ENCODE measurements at regions not wholly inside any gene's neighbourhood (a gene's known extent, or its start where the extent isn't known, plus 50 kb on each side); places are given as distances from the start of the nearest gene placed in this dataset.
"Not testable (repeated sequence)": the region's sequence is repeated elsewhere in the genome, so short reads cannot be mapped to it uniquely, and the experiment has no call there.

- DNase-seq (ENCODE audit: low read depth): no peak
These were observed 746.3 kb upstream of the FAM241A start for GRCh38 chr4:111398906-111399330.

- no peak for DNase-seq (ENCODE audit: low read depth)
These were observed 745.6 kb upstream of the FAM241A start for GRCh38 chr4:111399623-111400022.

- peak; percentile 5 for DNase-seq (ENCODE audit: low read depth)
These were observed 744.5 kb upstream of the FAM241A start for GRCh38 chr4:111400741-111401140.

GRCh38 chr4:111404673-111405072, 740.6 kb upstream of the FAM241A start:
- DNase-seq (ENCODE audit: low read depth): no peak

GRCh38 chr4:111405989-111406388, 739.3 kb upstream of the FAM241A start:
- no peak for DNase-seq (ENCODE audit: low read depth)

GRCh38 chr4:111410571-111410970, 734.7 kb upstream of the FAM241A start:
- DNase-seq (ENCODE audit: low read depth): no peak

GRCh38 chr4:111417521-111417920, 727.7 kb upstream of the FAM241A start:
- DNase-seq (ENCODE audit: low read depth): no peak

- DNase-seq (ENCODE audit: low read depth): no peak
These were observed 711.8 kb upstream of the FAM241A start for GRCh38 chr4:111433441-111433840.

- DNase-seq (ENCODE audit: low read depth): no peak
These were observed 710.7 kb upstream of the FAM241A start for GRCh38 chr4:111434586-111434985.

GRCh38 chr4:111435986-111436744, 709.1 kb upstream of the FAM241A start:
- no peak for DNase-seq (ENCODE audit: low read depth)

- DNase-seq (ENCODE audit: low read depth): no peak
These were observed 703.6 kb upstream of the FAM241A start for GRCh38 chr4:111441687-111442086.

GRCh38 chr4:111444836-111445235, 700.4 kb upstream of the FAM241A start:
- DNase-seq (ENCODE audit: low read depth): not testable (repeated sequence)

GRCh38 chr4:111449657-111450056, 695.6 kb upstream of the FAM241A start:
- DNase-seq (ENCODE audit: low read depth): no peak

GRCh38 chr4:111450867-111451266, 694.4 kb upstream of the FAM241A start:
- no peak for DNase-seq (ENCODE audit: low read depth)

- DNase-seq (ENCODE audit: low read depth): no peak
These were observed 692.0 kb upstream of the FAM241A start for GRCh38 chr4:111453216-111453615.

GRCh38 chr4:111454961-111455360, 690.3 kb upstream of the FAM241A start:
- DNase-seq (ENCODE audit: low read depth): no peak

GRCh38 chr4:111464251-111465045, 680.8 kb upstream of the FAM241A start:
- no peak for DNase-seq (ENCODE audit: low read depth)

- DNase-seq (ENCODE audit: low read depth): no peak
These were observed 678.2 kb upstream of the FAM241A start for GRCh38 chr4:111466811-111467604.

- peak; percentile 6 for DNase-seq (ENCODE audit: low read depth)
These were observed 670.3 kb upstream of the FAM241A start for GRCh38 chr4:111475001-111475400.

- no peak for DNase-seq (ENCODE audit: low read depth)
These were observed 669.6 kb upstream of the FAM241A start for GRCh38 chr4:111475666-111476065.

GRCh38 chr4:111480510-111480909, 664.7 kb upstream of the FAM241A start:
- no peak for DNase-seq (ENCODE audit: low read depth)

All from RPMI7951 (cell line).